Lower lobe of right lung (tissue), 2 donors: ENCODE measurements at regions not wholly inside any gene's neighbourhood (a gene's known extent, or its start where the extent isn't known, plus 50 kb on each side); places are given as distances from the start of the nearest gene placed in this dataset.
A peak's percentile ranks its signal among the peaks of the same experiment; 100 is the strongest.
"Not testable (repeated sequence)": the region's sequence is repeated elsewhere in the genome, so short reads cannot be mapped to it uniquely, and the experiment has no call there.

Experiments used
- ATAC-seq, 2 donors: fragments of 200-7000 bp; cut with Tn5 transposase; one replicate each; pipeline ENCODE4 v1.9.1; 2020 to 2022; ENCODE audit warnings: mild to moderate bottlenecking in 2 of 2, moderate library complexity in 2 of 2
- DNase-seq: peaks from one replicate; pipeline ENCODE4 v3.0.0-alpha.2; 2020
- H3K27ac ChIP-seq: fragments of 200-600 bp; one replicate; pipeline ENCODE4 v1.8.0; 2022
- H3K27me3 ChIP-seq: fragments of 200-600 bp; one replicate; pipeline ENCODE4 v1.8.0; 2022; ENCODE audit warnings: low read depth
- H3K36me3 ChIP-seq: fragments of 200-600 bp; one replicate; pipeline ENCODE4 v1.8.0; 2022; ENCODE audit warnings: mild to moderate bottlenecking
- H3K4me1 ChIP-seq: fragments of 200-600 bp; one replicate; pipeline ENCODE4 v1.8.0; 2022
- H3K4me3 ChIP-seq: fragments of 200-600 bp; one replicate; pipeline ENCODE4 v1.8.0; 2022; ENCODE audit warnings: mild to moderate bottlenecking
- H3K9me3 ChIP-seq: fragments of 200-600 bp; one replicate; pipeline ENCODE4 v1.8.0; 2022
- CTCF ChIP-seq: fragments of 200-600 bp; IDR thresholded peaks from one replicate; pipeline ENCODE4 v1.8.0; 2022; ENCODE audit warnings: antibody characterized with exemption, mild to moderate bottlenecking
- intact Hi-C: fragments of 100-400 bp; cut with DNase I; formaldehyde crosslinking; loops from one replicate; pipeline ENCODE4 v1.11.0; 2022
- donor health status: DM: no; HTN: yes; CAD: no; lungs with severe emphysema.

- no peak for ATAC-seq
- no peaks in the 10 kb centered on the region for H3K27me3 ChIP-seq
- DNase-seq = no peak
Observed at GRCh38 chr5:54794135-54794975, 191.0 kb downstream of the ESM1 start.

GRCh38 chr5:54793468-54794134 is 191.8 kb downstream of the ESM1 start:
- Histone ChIP-seq H3K36me3 (no peaks in the 10 kb centered on the region), H3K27ac (no peak overlapping the region), H3K27me3 (no peaks in the 10 kb centered on the region), H3K9me3 (no peaks in the 10 kb centered on the region), H3K4me1 (peaks cover 5% of the 10 kb centered on the region), H3K4me3 (no peak overlapping the region)
- TF ChIP-seq CTCF = no peak
- DNase-seq (no peak), ATAC-seq (no peak)
- intact Hi-C loops = no loop called here

More at GRCh38 chr5:54794135-54794975, 191.0 kb downstream of the ESM1 start:
- peaks cover 5% of the 10 kb centered on the region for H3K4me1 ChIP-seq
- no peak overlapping the region for H3K27ac ChIP-seq
- H3K36me3 ChIP-seq = no peaks in the 10 kb centered on the region
- H3K9me3 ChIP-seq = no peaks in the 10 kb centered on the region
- intact Hi-C loops = no loop called here
- TF ChIP-seq CTCF = no peak
- H3K4me3 ChIP-seq = no peak overlapping the region

GRCh38 chr5:54792611-54793404 is 192.6 kb downstream of the ESM1 start:
- no peaks in the 10 kb centered on the region for H3K27me3 ChIP-seq
- H3K27ac ChIP-seq = no peak overlapping the region
- no peak overlapping the region for H3K4me3 ChIP-seq
- intact Hi-C loops = no loop called here
- no peak for ATAC-seq
- H3K4me1 ChIP-seq = peaks cover 5% of the 10 kb centered on the region
- H3K36me3 ChIP-seq = no peaks in the 10 kb centered on the region
- TF ChIP-seq CTCF = no peak
- no peaks in the 10 kb centered on the region for H3K9me3 ChIP-seq
- no peak for DNase-seq

GRCh38 chr5:54787910-54788309 is 197.5 kb downstream of the ESM1 start:
- H3K27me3 ChIP-seq, H3K9me3 ChIP-seq, intact Hi-C loops, H3K27ac ChIP-seq, H3K36me3 ChIP-seq, DNase-seq, ATAC-seq, H3K4me3 ChIP-seq: not testable (repeated sequence)
- H3K4me1 ChIP-seq = peaks cover 13% of the 10 kb centered on the region

GRCh38 chr5:54785729-54786591 is 199.4 kb downstream of the ESM1 start:
- H3K4me1 ChIP-seq = peaks cover 13% of the 10 kb centered on the region
- DNase-seq = peak; percentile 71
- no peaks in the 10 kb centered on the region for H3K27me3 ChIP-seq
- intact Hi-C loops = no loop called here
- peak; percentile 66 to 90 for ATAC-seq
- TF ChIP-seq CTCF = peak; percentile 21
- no peak overlapping the region for H3K4me3 ChIP-seq
- no peaks in the 10 kb centered on the region for H3K36me3 ChIP-seq
- H3K9me3 ChIP-seq = no peaks in the 10 kb centered on the region
- H3K27ac ChIP-seq = no peak overlapping the region
